ENCODE measurements at regions not wholly inside any gene's neighbourhood (a gene's known extent, or its start where the extent isn't known, plus 50 kb on each side); places are given as distances from the start of the nearest gene placed in this dataset.
"Not testable (repeated sequence)": the region's sequence is repeated elsewhere in the genome, so short reads cannot be mapped to it uniquely, and the experiment has no call there.

DNA sequence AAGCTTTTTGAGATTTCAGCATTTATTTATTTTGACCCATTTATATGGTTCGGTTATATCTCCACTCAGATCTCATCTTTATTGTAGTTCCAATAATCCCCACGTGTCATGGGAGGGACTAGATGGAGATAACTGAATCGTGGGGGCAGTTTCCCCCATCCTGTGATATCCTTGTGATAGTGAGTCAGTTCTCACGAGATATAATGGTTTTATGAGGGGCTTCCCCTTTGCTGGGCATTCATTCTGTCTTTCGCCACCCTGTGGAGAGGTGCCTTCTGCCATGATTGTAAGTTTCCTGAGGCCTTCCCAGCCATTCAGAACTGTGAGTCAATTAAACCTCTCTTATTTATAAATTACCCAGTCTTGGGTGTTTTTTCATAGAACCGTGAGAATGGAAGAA, 96.5 kb upstream of the PCSK1 start:
- DNase-seq (ENCODE audit: low spot score) = no peak

DNA sequence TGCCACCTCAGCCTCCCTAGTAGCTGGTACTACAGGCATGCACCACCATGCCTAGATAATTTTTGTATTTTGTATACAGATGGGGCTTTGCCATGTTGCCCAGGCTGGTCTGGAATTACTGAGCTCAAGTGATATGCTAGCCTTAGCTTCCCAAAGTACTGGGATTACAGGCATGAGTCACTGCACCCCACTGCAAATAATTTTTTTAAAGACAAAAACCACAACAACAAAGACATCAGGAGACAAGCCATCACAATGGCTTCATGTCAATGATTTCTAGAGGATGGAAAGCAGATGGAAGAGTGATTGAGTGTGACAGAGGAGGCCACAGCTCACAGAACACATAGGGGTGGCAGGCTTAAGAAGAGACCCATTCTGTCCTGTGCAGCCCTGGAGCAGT, 97.9 kb upstream of the PCSK1 start:
- no peak for DNase-seq (ENCODE audit: low spot score)

DNA sequence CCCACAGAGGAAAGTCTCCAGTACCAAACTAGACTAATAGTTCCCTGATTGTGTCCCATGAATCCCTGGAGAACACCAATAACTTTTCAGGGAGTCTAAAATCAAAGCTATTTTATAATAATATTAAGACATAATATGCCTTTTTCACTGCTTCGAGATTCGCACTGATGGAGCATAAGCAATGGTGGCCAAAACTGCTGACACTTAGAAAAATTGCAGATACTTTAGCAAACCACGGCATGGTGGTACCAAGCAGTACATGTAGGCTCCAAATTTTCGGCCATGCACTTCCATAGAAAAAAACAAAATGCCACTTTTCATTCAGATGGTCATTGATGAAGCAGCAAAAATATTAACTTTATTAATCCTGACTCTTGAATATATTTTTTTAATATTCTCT, 100.3 kb upstream of the PCSK1 start:
- no peak for DNase-seq (ENCODE audit: low spot score)

DNA sequence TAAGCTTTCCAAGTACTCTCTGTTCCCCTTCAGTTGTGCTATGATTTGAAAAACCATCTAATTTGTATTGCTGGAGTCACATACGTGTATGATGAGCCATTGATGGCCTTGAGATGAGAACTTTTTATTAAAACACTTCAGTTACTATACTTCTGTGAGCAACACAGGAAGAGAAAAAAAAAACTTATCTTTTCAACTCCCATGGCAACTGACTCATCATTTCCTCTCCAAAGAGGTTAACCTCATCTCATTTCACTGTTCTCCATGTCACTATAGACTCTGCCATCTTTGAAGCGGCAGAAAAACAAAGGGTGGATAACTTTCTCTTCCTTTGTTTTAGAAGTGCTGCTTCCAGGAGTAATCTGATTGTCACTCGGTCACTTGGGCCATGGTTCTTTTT, 104.3 kb upstream of the PCSK1 start:
- DNase-seq (ENCODE audit: low spot score) = peak; percentile 78

DNA sequence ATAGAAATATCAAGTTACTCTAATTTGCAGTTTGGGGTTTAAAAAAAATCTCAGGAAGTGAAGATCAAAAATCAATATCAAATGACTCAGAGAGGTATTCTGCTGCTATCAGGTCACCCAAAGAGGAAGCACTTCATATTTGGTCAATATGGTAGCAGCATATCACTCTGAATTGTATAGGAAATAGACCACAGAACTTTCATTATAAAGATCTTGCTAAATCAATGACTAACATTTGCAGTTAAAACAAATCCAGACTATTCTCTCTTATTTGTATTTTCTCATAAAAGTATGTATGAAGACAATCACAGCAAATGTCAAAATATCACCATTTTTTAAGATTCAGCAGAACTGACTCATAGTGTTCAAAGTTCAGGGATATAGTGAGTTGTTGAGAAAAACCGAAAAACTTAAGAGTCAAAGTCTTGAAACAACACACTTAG, 105.8 kb upstream of the PCSK1 start:
- peak; percentile 61 for DNase-seq (ENCODE audit: low spot score)

DNA sequence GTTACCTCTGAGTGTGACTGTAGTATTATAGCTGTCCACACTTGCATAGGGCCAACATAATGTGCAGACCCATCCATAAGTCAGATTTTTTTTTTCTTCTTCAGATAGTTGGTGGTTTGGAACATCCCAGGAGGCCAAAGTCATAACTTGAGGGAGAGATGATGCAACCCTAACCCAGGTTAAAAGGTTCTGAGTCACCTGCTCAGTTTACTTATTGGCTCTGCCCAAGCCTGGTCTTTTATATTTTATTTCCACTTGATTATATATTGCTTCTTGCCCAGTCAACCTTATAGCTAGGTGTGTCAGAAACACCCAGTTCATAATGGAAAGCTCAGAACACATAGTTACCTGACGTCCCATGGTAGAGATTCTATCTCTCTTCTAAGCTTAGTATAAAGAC, 113.1 kb upstream of the PCSK1 start:
- DNase-seq (ENCODE audit: low spot score) = no peak

DNA sequence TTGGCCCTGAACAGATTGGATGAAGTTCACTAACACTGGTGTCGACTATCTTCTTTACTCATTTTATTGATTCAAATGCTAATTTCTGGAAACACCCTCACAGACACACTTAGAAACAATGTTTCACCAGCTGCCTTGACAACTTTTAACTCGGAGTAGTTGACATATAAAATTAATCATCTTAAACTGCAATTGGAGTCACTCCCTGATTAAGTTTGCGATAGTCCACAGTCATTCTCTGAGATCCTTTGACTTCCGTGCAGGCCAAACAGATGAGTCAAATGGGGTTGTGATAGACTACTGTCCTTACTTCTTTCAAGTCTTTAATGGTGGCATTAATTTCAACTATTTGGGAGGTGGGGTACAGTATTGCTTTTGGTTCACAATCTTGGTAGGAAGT, 114.4 kb upstream of the PCSK1 start:
- no peak for DNase-seq (ENCODE audit: low spot score)

DNA sequence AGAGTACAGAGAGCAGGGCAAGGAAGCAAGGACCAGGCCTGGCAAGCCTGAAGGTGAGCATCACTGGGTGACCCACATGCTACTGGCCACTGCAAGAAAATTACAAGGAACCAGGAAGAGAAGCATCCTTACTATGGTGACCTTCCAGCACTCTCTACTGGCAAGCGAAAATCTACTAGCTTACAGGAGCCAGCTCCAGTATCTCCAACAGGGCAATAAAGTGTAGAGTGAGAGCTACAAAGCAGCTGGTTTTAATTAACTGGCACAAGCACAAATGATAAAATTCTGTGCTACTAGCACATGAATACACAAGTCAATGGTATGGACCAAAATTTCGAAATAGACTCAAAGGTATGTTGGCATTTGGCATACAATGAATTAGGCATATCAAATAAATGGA, 113.3 kb upstream of the CAST start:
- no peak for DNase-seq (ENCODE audit: low spot score)

DNA sequence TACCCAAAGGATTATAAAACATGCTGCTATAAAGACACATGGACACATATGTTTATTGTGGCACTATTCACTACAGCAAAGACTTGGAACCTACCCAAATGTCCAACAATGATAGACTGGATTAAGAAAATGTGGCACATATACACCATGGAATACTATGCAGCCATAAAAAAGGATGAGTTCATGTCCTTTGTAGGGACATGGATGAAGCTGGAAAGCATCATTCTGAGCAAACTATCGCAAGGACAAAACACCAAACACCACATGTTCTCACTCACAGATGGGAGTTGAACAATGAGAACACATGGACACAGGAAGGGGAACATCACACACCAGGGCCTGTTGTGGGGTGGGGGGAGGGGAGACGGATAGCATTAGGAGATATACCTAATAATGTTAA, 101.3 kb upstream of the CAST start:
- DNase-seq (ENCODE audit: low spot score) = not testable (repeated sequence)

DNA sequence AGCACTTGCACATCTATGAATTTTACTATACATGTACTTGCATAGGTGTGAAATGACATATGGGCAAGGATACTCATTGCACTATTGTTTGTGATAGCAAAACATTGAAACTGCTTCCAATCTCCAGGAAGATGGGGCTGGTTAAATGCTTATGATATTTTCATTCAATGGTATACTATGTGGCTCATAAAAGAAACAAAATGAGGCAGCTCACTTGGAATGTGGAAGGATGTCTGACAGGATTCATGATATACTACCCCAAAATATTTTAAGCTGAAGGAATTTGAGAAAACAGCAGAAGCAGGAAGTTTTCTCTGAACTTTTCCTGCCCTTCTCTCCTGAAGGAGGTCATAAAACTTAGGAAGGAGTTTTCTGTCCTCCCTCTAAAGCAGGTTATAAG, 99.6 kb upstream of the CAST start:
- DNase-seq (ENCODE audit: low spot score) = no peak

DNA sequence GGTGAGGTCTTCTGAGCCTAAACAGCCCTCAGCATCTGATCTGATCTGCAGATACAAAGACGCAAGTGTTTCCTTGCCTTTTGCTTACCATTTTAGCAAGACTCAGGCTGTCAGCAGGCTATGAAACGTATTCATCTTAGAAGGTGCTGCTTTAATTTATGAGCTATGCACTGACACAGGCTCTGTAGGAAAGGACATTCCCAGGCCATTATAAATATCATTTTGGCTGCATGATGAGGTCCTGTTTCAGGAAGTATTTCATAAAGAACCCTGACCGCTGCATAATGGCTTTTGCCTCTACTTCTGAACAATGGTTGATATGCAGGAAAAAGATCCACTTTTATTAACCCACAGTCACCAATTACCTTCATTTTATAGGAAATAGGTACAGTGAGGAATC, 98.4 kb upstream of the CAST start:
- DNase-seq (ENCODE audit: low spot score) = no peak

DNA sequence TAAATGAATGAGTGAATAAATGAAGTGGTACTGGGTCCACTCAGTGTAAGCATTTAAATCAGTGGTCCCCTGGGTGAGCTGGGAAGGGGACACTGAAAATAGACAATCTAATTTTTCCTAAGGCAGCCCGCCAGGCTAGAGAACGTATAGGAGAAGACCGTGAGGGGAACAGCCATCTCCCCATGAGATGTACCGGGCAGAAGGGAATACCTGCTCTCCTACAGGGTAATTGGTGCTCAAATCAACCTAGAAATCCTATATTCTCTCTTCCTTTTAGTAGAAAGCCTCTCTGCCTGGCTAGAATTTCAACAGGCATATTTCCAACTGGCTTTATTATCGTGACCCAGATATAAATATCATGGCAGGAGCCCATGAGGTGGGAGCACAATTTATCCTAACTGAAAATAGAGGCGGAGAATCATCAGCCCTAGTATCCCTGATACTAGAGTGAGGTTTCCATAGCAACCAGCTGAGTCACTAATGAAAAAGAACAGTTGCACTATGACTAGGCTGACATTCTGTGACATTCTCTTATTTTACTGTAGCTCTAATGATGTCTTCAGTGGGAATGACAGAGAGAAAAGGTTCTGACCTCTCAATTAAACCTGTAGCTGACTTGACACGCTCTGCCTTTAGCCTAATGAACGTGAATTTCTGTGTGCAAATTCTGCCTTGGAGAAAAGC, 96.5 kb upstream of the CAST start:
- peak; percentile 53 for DNase-seq (ENCODE audit: low spot score)

DNA sequence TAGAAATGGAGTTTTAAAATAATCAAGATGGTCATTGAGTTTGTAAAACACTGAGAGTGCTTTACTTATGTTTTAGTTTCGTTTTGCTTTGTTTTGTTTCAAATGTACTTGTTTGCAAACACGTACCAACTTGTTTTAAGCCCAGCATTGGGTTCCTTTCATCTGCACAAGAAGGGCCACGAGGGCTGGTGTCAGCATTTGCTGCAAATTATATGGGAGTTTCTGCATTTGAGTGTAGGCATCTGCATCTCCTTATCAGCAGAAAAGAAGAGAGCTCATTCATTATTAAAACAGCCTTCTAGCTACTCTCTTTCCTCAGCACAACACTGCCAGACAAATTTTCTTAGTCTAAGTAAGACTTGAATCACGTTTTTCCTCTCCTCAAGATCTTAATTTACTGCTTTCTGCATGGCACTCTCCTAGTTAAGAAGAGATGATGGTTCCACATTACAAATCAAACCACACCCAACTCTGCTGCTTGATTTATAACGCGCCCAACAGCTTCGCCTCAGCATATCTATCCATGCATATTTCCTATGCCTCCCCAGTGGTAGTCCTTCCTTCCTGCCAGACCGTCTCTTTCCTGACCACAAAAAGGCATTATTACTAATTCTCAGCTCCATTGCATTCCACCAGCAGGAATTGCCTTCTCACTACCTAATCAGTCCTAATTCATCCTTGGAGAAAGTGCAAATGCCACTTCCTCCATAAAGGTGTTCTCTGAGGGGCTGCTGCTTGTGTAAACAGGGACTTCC, 95.2 kb upstream of the CAST start:
- DNase-seq (ENCODE audit: low spot score) = no peak

DNA sequence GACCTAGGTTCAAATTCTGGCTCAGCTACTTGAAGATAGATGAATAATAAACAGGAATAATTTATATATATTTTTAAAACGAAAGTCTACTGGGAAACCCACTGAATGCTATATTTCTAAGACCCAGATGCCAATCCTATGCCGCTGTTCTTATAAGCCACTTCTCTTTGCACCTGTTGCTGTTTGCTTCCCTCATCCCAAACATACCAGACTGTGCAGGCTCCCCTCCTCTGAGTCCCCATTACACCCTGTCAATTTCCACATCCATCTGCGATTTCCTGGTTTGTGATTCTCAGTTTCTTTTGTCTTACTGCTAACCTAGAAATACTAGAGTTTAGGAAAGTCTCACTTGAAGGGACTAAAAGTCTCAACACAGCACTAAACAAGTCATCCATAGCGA, 92.8 kb upstream of the CAST start:
- DNase-seq (ENCODE audit: low spot score) = no peak

DNA sequence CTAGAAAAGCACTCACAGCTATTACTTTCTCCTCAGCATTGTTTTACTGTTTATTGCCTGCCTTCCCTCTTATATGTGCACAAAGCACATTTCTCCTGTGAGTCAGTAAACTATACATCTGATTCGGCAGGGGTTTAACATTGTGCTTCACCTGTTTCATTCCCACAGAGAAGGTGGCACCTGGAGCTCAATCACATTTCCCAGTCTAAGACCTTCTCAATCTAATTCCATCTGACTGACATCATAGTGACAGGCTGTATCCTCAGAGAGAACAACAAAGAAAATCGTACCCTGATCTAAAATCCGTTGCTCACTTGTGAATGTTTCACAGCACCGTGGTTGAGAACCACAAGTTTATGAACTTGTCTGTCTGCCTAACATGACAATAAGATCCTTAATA, 92.4 kb upstream of the CAST start:
- no peak for DNase-seq (ENCODE audit: low spot score)

DNA sequence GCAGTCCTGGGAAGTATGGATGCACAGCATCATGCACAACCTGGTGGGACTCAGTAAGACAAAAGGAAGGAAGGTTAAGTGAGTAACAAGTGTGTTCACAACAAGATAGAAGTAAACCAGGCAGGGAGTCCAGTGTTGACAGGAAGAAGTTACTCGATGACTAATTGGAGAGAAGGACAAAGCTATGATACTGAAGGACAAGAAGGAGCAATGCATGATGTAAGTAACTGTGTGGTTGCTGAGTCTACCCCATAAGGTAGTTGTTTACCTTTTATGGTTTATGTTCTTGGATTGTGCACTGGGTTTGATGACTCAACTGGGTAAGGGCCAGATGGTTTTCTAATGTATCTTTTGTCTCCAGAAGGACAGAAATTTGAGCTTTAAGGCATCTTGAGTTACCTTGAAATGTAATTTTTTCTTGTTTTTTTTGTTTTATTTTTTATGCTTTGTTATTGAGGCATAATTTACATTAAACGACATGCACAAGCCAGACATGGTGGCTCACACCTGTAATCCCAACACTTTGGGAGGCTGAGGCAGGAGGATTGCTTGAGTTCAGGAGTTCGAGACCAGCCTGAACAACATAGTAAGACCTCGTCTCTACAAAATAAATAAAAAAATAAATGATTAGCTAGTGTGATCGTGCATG, 89.2 kb upstream of the CAST start:
- DNase-seq (ENCODE audit: low spot score) = no peak

DNA sequence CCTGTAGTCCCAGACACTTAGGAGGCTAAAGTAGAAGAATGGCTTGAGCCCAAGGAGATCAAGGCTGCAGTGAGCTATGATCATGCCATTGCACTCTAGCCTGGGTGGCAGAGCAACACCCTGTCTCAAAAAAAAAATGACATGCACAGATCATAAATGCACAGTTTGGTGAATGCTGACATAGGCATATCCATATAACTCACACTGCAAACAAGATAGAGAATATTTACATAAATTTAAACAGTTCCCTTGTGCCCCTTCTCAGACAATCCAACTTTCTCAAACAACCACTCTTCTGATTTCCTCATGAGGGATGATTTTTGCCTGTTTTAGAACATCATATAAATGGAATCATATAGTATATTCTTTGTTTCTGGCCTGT, 88.7 kb upstream of the CAST start:
- DNase-seq (ENCODE audit: low spot score) = no peak

DNA sequence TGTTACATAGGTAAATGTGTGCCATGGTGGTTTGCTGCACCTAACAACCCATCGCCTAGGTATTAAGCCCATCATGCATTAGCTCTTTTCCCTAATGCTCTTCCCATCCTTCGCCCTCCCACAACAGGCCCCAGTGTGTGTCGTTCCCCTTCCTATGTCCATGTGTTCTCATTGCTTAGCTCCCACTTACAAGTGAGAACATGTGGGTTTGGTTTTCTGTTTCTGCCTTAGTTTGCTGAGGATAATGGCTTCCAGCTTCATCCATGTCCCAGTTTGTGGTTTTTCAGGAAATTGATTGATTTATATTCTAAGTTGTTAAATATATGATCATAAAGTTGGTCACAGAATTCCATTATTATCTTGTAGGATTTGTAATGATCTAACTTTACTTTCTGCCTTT, 85.3 kb upstream of the CAST start:
- no peak for DNase-seq (ENCODE audit: low spot score)

DNA sequence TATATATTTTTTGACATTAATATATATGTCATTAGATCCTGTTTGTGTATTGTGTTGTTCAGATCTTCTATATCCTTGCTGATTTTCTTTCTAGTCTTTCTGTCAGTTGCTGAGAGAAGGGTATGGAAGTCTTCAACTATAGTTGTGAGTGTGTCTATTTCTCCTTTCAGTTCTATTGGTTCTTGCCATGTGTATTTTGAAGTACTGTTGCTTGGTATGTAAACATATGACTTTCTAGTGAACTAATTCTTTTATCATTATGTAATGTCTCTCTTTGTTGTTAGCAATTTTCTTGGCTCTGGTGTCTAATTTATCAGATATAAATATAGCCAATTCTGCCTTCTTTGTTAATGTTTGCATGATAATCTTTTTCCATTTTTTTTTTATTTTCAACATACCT, 84.3 kb upstream of the CAST start:
- no peak for DNase-seq (ENCODE audit: low spot score)

DNA sequence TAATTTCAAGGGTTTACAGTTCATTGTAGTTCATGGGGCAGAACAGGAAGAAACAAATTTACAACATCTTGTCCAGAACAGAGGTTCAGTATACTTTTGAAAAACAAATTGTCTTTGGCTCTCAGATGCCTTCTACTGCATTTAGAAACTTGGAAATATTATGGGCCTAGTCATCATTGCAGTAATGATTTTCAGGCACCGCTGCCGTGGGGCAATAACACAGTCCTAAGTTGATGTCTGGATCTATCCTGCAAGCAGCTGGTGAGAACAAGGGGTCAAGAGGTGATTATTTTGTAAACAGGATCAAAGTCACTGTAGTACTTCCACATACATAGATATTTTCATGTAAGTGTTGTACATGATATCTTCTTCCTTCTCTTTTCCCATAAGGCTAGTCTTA, 82.5 kb upstream of the CAST start:
- no peak for DNase-seq (ENCODE audit: low spot score)

DNA sequence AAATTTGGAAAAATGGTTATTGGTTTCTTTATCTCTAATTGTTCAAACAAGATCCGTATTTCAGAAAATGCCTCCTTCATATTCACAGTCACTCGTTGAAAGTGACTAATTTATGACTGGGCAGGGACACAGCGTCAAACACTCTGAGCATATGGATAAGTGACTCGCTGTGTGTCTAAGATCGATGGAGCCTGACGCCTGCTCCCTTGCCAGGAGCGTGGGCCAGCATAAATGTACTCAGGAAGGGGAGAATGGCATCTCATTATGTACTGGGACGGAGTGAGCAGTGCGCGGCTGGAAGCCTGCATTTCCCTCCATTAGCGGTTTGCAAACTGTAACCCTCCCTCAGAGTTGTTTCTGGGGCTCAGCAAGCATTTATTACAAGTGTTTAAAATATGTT, 79.8 kb upstream of the CAST start:
- DNase-seq (ENCODE audit: low spot score) = no peak

DNA sequence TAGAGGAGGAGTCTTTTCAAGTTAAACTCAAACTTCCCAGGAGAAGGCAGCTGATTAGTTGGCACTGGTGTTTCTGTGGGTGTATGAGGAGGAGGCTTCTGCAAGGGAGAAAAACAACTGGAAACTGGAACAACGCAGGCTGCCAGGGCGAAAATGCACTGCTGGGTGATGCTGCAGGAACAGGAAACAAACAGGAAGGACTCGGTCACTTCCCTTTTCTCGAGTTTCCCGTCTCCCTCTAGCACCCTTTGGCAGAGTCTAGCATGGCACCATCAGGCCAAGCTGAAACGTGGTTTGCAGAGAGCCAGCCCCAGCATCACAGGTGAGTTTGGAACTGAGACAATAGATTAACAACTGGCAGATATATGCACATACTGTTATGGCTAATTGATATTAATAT, 77.5 kb upstream of the CAST start:
- no peak for DNase-seq (ENCODE audit: low spot score)

DNA sequence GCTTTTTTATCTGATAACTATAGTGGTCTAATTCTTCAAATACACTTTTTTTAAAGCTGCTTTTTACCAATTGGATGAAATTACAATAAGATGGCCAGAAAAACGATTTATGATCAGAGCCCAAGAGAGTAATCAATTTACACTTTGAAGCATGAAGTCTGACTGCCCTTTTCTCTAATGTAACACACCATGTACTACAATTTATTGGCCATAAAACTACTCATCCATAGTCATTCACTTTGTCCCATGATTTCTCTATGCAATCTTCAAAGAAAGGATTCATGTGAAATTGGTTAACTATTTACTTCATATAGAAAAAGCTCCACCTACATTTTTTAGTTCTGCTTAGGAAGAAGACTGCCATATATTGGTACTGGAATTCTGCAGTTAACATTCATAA, 73.6 kb upstream of the CAST start:
- DNase-seq (ENCODE audit: low spot score) = no peak

DNA sequence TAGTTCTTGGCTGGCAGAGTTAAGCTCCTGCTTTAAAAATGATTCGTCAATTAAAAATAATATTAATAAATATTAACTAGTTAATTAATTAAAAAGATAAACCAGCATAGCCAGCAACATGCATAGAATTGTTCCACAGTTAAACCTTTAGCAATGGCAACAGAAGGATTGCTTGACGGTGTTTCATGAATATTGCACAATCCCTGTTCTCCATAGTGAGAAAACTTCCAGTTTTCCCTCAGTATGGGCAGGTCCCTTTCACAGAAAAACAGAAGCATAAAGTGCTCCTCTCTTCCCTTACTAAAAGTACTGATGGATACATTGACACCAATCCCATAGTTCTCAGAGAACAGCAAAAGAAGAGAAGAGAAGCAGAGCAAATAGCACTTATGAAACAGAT, 71.4 kb upstream of the CAST start:
- DNase-seq (ENCODE audit: low spot score) = no peak
